ENCODE measurements at regions not wholly inside any gene's neighbourhood (a gene's known extent, or its start where the extent isn't known, plus 50 kb on each side); places are given as distances from the start of the nearest gene placed in this dataset.

GRCh38 chr6:165774903-165775601 lies 112.0 kb upstream of the PDE10A start:
- TF ChIP-seq CTCF (conservative IDR thresholded peaks at IDR 0.05 in 1 of 2, IDR thresholded peaks at IDR 0.05 in 1 of 2; ENCODE audit: extremely low read depth in 1 of 2, insufficient read depth in 1 of 2, low read depth in 1 of 2, low read length in 2 of 2) (no peak), EZH2 (IDR thresholded peaks at IDR 0.05; ENCODE audit: borderline replicate concordance, low read length) (no peak)

Measured in mammary epithelial cell (primary cell).